Skin of body (tissue), 1 donor: ENCODE measurements at regions not wholly inside any gene's neighbourhood (a gene's known extent, or its start where the extent isn't known, plus 50 kb on each side); places are given as distances from the start of the nearest gene placed in this dataset.
"Not testable (repeated sequence)": the region's sequence is repeated elsewhere in the genome, so short reads cannot be mapped to it uniquely, and the experiment has no call there.

Experiments used
- DNase-seq: peaks from one replicate; lab custom pipeline; 2025; lab: John Stamatoyannopoulos, UW

DNA sequence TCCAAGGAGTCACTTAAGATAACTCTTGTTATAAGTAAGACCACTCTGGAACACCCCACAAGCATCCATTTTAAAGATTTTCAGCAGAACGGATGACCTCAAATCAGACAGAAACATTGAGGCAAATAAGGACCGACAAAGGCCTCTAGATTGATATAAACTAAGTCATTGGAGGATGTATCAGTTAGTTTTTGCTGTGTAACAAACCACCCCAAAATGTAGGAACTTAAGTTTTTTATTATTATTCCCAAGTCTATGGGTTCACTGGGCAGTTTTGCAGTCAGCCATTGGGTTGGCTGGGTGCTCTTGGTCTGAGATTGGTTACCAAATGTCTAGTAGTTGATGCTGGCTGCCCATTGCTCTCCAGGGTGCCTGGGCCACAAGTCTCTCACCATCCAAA lies 311.8 kb downstream of the SIPA1L2 start:
- no peak for DNase-seq

DNA sequence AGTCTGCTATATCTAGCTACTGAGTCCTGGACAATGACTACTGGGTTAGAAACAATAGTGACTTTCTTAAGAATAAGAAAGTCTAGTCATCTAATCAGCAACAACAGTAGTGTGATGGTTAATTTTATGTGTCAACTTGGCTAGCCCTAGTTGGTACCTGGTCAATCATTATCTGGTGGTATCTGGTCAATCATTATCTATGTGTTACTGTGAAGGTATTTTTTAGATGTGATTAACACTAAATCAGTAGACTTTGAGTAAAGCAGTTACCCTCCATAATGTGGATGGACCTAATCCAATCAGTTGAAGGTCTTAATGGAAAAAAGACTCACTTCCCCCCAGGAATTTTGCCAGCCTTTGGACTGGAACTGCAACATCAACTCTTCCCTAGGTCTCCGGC lies 312.6 kb downstream of the SIPA1L2 start:
- no peak for DNase-seq

DNA sequence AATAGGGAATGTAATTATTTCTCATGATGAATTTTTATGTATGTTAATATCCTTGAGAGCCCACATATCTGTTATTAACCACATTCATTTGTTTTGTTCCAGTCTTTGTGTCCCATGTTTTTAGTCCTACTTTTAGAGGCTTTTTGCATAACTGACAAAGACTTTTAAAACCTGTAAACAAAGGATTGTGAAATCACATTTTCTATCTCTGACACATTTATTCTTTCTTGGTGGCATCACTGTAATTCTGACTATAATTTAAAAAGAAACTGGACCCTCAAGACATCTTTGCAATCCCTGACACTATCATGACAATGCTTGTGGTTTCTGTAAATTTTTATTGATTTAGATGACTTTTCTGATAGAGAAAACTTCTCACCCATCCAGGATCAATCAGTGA lies 313.1 kb downstream of the SIPA1L2 start:
- peak; percentile 45 for DNase-seq

GRCh38 chr1:232313876-232314275 lies 316.1 kb downstream of the SIPA1L2 start:
- not testable (repeated sequence) for DNase-seq

DNA sequence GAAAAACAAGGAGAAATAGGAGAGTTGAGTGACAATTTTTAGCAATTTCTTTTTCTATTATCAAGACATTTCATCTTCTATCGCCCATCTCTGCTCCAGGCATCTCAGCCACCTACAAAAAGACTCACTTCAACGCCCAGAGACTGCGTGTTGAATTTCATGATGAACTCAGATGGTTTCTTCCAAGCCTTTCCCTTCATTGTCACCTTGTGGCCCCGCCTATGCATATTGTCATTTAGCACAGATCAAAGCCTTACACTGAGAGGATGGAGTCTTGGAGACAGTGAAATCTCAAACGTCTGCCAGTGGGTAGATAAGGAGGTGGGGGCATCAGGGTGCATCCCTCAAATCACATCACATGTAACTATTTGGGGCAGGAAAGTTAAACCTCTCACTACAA lies 319.4 kb downstream of the SIPA1L2 start:
- DNase-seq, result no peak

DNA sequence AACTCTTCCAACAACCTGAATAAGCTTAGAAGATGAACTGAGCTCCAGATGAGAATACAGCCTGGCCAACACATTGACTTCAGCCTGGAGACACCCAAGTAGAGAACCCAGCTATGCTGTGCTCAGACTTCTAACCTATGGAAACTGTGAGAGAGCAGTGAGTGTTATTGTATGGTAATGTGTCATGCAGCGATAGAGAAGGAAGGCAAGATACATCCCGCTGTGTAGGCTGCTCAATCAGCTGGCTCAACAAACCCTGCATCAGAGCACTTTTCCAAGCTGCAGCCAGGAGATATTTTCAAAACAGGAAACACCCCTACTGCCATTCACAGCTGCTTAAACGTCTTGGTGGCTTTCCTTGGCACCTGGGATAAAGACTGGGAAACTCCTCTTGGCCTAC lies 321.3 kb downstream of the SIPA1L2 start:
- no peak for DNase-seq

GRCh38 chr1:232307296-232308017 lies 322.5 kb downstream of the SIPA1L2 start:
- DNase-seq, result no peak

- DNase-seq, result no peak
These were observed 323.5 kb downstream of the SIPA1L2 start for GRCh38 chr1:232306269-232306961.

GRCh38 chr1:232305050-232305449 lies 324.9 kb downstream of the SIPA1L2 start:
- no peak for DNase-seq

GRCh38 chr1:232303222-232303620 lies 326.7 kb downstream of the SIPA1L2 start:
- DNase-seq, result no peak

DNA sequence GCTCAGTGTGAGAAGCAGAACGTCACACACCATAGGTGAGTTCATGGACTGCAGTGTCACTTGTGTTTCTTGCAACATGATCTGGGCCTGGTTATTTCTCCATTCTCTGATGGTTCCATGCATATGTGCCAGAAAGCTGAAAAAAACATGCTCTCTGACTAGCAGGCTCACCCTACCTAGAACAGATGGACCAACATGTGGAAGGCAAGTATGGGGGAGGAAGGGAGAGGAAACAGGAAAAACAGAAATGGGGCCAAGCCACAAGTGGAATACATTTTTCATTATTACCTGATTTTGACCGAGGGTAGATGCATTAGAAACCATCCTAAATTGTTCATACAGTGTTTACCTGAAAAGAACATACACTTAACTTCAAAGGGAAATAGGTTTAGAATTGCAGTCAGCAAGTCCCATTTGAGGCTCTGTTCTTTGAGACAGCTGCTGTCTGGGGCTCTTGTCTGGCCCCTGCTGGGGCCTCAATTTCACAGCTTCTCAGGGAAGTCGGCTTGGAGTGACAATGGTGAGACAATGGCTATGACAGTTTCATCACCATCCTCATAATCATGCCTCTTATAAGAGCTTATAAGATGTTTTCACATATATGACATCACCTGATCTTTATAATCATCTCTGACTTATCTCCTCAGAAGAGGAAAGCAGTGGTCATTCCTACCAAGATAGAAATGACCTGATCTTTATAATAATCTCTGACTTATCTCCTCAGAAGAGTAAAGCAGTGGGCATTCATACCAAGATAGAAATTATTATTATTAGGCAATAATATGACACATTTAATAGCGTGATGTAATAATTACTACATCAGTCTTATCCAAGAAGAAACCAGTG lies 327.3 kb downstream of the SIPA1L2 start:
- DNase-seq, result no peak

GRCh38 chr1:232301246-232301645 lies 328.7 kb downstream of the SIPA1L2 start:
- DNase-seq, result no peak

GRCh38 chr1:232300466-232300865 lies 329.5 kb downstream of the SIPA1L2 start:
- no peak for DNase-seq

DNA sequence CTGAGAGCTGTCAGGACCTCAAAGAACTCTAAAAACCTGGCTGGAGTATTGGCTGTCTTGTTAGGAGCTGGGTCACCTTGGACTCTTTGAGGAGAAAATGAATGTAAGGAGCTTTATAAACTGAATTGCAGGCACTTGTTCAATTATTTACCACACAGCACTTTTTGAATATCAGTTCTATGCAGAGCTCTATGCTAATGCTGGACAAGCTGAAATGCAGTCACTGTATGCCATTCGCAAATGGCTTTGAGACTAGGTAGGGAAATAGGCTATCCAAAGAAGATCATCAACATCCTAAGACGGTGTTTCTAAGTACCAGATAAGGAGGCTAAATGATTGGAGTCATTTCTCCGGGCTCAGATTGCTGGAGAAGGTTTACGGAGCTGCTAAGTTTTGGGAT lies 333.5 kb downstream of the SIPA1L2 start:
- DNase-seq, result no peak

DNA sequence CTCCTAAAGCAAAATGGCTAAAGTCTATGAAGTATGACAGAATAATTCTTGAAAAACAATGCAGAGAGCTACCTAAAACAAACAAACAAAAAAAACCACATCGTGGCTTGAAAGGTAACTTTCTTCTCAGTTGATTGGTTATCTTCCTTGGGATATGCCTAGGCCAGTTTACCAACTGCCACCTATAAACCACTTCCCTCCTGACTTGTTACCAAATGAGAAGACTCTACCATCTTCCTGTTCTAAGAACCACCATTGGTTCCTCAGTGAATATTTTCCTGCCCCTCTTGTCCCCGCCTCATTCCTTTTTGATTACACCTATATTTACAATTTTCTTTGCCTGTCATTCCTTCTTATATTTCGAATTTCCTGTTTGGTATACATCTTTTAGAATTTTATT lies 336.6 kb downstream of the SIPA1L2 start:
- DNase-seq, result no peak

GRCh38 chr1:232292818-232293217 lies 337.1 kb downstream of the SIPA1L2 start:
- no peak for DNase-seq

DNA sequence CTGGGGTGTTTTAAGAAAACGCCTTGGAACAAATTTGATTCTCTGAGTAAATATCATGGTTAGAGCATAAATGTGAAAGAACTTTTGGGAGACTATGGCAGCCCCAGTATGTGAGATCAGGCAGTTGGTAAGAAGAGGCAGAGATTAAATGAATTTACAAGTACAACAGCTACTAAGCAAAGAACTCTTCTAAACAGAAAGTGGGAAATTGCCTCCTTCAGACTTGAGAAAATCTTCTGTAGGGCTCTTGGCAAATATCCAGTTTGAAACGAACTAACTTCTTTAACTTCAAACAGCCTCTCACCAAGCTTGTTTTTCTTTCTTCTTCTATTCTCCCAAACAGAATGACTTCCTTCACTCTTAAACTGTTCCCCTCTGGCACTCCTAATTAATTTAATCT lies 337.7 kb downstream of the SIPA1L2 start:
- DNase-seq, result no peak

DNA sequence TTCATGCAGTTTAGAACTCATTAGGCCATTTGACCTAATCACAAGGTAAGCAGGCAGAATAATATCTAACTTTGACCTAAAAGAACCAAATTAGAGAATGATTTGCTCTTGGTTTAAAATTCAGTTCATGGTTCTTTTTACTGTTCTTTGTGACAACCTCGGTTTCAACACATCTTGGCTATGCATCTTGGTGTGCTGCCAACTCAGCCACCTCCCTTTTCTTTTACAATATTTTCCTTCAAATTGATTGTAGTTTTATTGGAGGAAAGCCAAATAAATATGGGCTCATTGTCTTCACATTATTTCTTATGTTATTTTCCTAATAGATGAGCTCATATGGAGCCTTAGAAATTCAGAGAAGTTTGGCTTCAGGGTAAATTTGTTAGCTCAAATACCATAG lies 338.3 kb downstream of the SIPA1L2 start:
- DNase-seq, result peak; percentile 69

- DNase-seq, result no peak
These were observed 338.7 kb downstream of the SIPA1L2 start for GRCh38 chr1:232291261-232291660.

DNA sequence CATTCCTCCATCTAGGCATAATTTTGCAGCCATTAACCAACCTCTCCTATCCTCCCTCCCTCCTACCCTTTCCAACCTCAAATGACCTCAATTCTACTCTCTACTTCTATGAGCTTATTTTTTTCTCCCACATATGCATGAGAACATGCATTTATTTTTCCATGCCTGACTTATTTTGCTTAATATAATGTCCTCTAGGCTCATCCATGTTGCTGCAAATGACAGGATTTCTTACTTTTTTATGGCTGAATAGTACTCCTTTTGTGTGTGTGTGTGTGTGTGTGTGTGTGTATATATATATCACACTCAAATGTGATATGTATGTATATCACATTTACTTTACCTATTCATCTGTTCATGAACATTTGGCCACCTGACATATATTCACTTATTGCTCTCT lies 339.4 kb downstream of the SIPA1L2 start:
- DNase-seq, result no peak

DNA sequence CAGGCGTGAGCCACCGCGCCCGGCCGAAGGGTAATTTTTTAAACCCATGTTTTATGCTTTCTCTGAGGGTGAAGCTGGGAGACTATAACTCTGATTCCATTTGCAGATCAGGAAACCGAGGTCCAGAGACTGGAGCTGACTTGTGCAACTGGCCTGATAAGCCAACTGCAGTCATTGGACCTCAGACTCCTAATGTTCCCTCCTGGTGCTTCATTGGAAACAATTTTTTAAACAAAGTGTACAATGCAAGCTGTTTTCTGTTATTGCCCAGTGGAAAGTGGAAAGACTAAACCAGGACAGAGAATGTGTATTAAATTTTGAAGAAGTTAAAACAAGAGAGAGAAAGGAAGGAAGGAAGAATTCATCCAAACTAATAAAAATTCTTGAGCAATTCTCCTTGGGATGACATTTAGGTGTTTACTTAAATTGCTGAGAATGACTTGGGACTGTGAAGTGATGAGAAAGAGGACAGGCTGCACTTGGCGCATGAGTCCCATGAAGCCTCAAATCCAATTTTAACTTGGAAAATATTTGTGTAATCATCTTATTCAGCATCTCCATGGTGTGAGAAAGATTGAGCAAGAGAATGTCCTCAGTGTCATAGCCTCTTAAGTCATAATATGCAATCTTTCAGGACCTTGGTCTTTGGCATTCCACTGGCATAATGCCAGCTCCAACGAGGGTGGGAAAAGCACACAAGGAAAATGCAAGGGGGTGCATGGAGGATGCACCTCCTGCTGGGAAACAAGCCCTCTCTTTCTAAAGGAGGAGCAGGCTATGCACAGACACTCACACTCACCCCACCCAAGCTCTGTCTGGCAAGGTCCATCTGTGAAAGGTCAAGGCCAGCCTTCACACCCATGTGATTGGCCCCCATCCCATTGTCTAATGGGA lies 342.0 kb downstream of the SIPA1L2 start:
- peak; percentile 54 for DNase-seq
